ENCODE measurements at regions not wholly inside any gene's neighbourhood (a gene's known extent, or its start where the extent isn't known, plus 50 kb on each side); places are given as distances from the start of the nearest gene placed in this dataset.

- DNase-seq: no peak
- no peak overlapping the region for H3K4me3 ChIP-seq (ENCODE audit: low read depth, low read length)
- no peaks in the 10 kb centered on the region for H3K36me3 ChIP-seq (replicated peaks)
- in situ Hi-C loops (cut with HindIII; ENCODE audit: low pct_ligation_motif_present, low sequenced_read_pairs): no loop called here
- no peak overlapping the region for H3K27ac ChIP-seq
- no peak for TF ChIP-seq CTCF (IDR thresholded peaks at IDR 0.05; ENCODE audit: low read depth, low read length, missing control alignments)
- H3K27me3 ChIP-seq (replicated peaks): no peaks in the 10 kb centered on the region
These were observed 103.0 kb upstream of the SYNDIG1 start for GRCh38 chr20:24366336-24367004.

GRCh38 chr20:24365670-24366069, 103.8 kb upstream of the SYNDIG1 start:
- no peak overlapping the region for H3K27ac ChIP-seq
- in situ Hi-C loops (cut with HindIII; ENCODE audit: low pct_ligation_motif_present, low sequenced_read_pairs): no loop called here
- no peak for TF ChIP-seq CTCF (IDR thresholded peaks at IDR 0.05; ENCODE audit: low read depth, low read length, missing control alignments)
- no peaks in the 10 kb centered on the region for H3K27me3 ChIP-seq (replicated peaks)
- no peak overlapping the region for H3K4me3 ChIP-seq (ENCODE audit: low read depth, low read length)
- no peak for DNase-seq
- H3K36me3 ChIP-seq (replicated peaks): no peaks in the 10 kb centered on the region

GRCh38 chr20:24364482-24364881, 104.9 kb upstream of the SYNDIG1 start:
- Histone ChIP-seq H3K27me3 (replicated peaks) (no peaks in the 10 kb centered on the region), H3K36me3 (replicated peaks) (no peaks in the 10 kb centered on the region), H3K4me3 (ENCODE audit: low read depth, low read length) (no peak overlapping the region), H3K27ac (no peak overlapping the region)
- in situ Hi-C loops (cut with HindIII; ENCODE audit: low pct_ligation_motif_present, low sequenced_read_pairs): no loop called here
- DNase-seq: no peak
- no peak for TF ChIP-seq CTCF (IDR thresholded peaks at IDR 0.05; ENCODE audit: low read depth, low read length, missing control alignments)

- no peaks in the 10 kb centered on the region for H3K36me3 ChIP-seq (replicated peaks)
- TF ChIP-seq CTCF (IDR thresholded peaks at IDR 0.05; ENCODE audit: low read depth, low read length, missing control alignments): no peak
- H3K27ac ChIP-seq: no peak overlapping the region
- no peaks in the 10 kb centered on the region for H3K27me3 ChIP-seq (replicated peaks)
- H3K4me3 ChIP-seq (ENCODE audit: low read depth, low read length): no peak overlapping the region
- in situ Hi-C loops (cut with HindIII; ENCODE audit: low pct_ligation_motif_present, low sequenced_read_pairs): no loop called here
- no peak for DNase-seq
These were observed 106.4 kb upstream of the SYNDIG1 start for GRCh38 chr20:24363031-24363430.

- no peak for DNase-seq
- TF ChIP-seq CTCF (IDR thresholded peaks at IDR 0.05; ENCODE audit: low read depth, low read length, missing control alignments): no peak
- H3K4me3 ChIP-seq (ENCODE audit: low read depth, low read length): no peak overlapping the region
- no peak overlapping the region for H3K27ac ChIP-seq
- no peaks in the 10 kb centered on the region for H3K36me3 ChIP-seq (replicated peaks)
- H3K27me3 ChIP-seq (replicated peaks): no peaks in the 10 kb centered on the region
- in situ Hi-C loops (cut with HindIII; ENCODE audit: low pct_ligation_motif_present, low sequenced_read_pairs): no loop called here
These were observed 107.3 kb upstream of the SYNDIG1 start for GRCh38 chr20:24362080-24362479.

- no peaks in the 10 kb centered on the region for H3K27me3 ChIP-seq (replicated peaks)
- no peak overlapping the region for H3K27ac ChIP-seq
- no peak for TF ChIP-seq CTCF (IDR thresholded peaks at IDR 0.05; ENCODE audit: low read depth, low read length, missing control alignments)
- H3K36me3 ChIP-seq (replicated peaks): no peaks in the 10 kb centered on the region
- DNase-seq: no peak
- in situ Hi-C loops (cut with HindIII; ENCODE audit: low pct_ligation_motif_present, low sequenced_read_pairs): no loop called here
- H3K4me3 ChIP-seq (ENCODE audit: low read depth, low read length): no peak overlapping the region
These were observed 107.9 kb upstream of the SYNDIG1 start for GRCh38 chr20:24361541-24361940.

All from brain microvascular endothelial cell (primary cell).